GM12865 (cell line): ENCODE measurements at regions not wholly inside any gene's neighbourhood (a gene's known extent, or its start where the extent isn't known, plus 50 kb on each side); places are given as distances from the start of the nearest gene placed in this dataset.
"Not testable (repeated sequence)": the region's sequence is repeated elsewhere in the genome, so short reads cannot be mapped to it uniquely, and the experiment has no call there.

Experiments
- DNase-seq: peaks from one replicate; pipeline ENCODE4 v3.0.0; 2010; ENCODE audit warnings: low read depth
- H3K4me3 ChIP-seq: 2 replicates; pipeline ENCODE4 v1.5.1; 2011; ENCODE audit warnings: mild to moderate bottlenecking, low read depth, low read length, control low read depth
- CTCF ChIP-seq: IDR thresholded peaks from 2 replicates; pipeline ENCODE4 v1.5.1; 2011; ENCODE audit warnings: low read length, control low read depth, low read depth, inconsistent platforms; ENCODE audit not compliant: insufficient read depth; ENCODE audit errors: missing control alignments

GRCh38 chr9:75360252-75360651 lies 271.9 kb downstream of the OSTF1 start:
- TF ChIP-seq CTCF: no peak
- no peak overlapping the region for H3K4me3 ChIP-seq
- DNase-seq: no peak

GRCh38 chr9:75362446-75362845 lies 274.1 kb downstream of the OSTF1 start:
- not testable (repeated sequence) for DNase-seq, H3K4me3 ChIP-seq

DNA sequence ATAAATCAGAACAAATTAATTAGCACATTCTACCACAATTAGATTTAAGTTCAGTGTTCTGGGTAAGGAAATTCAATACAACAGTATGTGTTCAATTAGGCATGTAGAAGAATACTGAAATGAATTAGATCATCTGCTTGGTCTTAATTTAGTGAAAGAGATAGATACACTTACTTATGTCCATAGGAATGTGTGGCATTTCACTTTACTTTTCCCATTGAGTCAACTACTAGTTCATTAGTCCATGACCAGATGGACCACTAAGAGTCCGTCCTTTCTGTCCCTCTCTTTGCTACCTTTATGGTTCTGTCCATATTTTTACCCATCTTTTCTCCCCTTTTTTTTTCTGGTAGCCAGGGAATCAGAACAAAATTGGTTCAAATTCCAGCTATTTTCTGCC lies 276.9 kb downstream of the OSTF1 start:
- H3K4me3 ChIP-seq: no peak overlapping the region
- TF ChIP-seq CTCF: no peak
- DNase-seq: no peak

- no peak for TF ChIP-seq CTCF
- no peak overlapping the region for H3K4me3 ChIP-seq
Measured at GRCh38 chr9:75369989-75370388, 281.7 kb downstream of the OSTF1 start.

GRCh38 chr9:75372499-75373268 lies 284.4 kb downstream of the OSTF1 start:
- H3K4me3 ChIP-seq: no peak overlapping the region
- no peak for DNase-seq
- no peak for TF ChIP-seq CTCF

More at GRCh38 chr9:75369989-75370388, 281.7 kb downstream of the OSTF1 start:
- no peak for DNase-seq

DNA sequence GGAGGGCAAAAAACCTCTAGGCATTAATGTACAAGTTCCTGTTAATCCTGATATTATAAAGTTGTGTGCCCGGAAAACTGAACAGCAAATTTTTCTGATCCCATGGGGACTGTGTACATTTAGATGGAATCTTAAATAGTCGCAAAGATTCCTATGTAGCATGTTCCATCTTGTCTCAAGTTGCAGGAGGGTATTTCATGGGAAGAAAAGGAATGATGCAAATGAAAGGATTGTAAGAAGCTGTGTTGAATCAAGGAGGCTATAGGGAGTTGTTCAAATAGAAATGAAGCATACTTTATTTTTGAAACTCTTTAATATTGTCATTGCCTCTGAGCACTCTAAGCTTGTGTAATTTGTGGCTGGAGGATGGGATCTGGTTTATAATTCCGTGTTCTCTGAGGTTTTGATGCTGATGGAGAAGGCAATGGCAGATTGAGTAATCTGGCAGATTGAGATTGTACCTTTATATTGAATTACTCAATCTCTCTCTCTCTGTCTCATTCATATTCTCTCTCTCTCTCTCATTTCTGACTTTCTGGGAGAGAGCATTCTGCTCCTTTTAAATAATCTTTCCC lies 288.5 kb downstream of the OSTF1 start:
- no peak overlapping the region for H3K4me3 ChIP-seq
- no peak for TF ChIP-seq CTCF

DNA sequence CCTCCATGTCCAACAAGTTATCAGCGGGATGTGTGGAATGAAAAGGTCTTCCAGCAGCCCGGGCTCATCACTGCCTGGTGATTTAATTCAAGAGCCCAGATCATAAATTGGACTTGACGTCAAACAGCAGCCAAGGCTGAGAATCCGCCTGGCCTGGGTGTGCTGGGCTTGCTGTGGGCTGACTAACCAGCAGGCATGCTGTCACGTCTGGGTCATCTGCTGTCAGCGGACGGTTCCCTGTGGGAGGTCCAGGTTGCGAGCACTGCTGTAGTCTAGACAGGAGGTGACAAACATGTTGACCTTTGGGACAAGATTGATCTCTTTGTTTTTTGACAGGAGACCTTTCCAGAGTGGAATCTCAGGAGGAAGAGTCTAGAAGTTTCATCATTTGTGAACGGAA lies 289.7 kb downstream of the OSTF1 start:
- TF ChIP-seq CTCF: no peak
- H3K4me3 ChIP-seq: no peak overlapping the region
- DNase-seq: no peak

More for the DNA sequence above, 288.5 kb downstream of the OSTF1 start:
- DNase-seq: no peak
